Liver (tissue), 7 donors: ENCODE measurements at regions not wholly inside any gene's neighbourhood (a gene's known extent, or its start where the extent isn't known, plus 50 kb on each side); places are given as distances from the start of the nearest gene placed in this dataset.

ENCODE experiments used
- DNase-seq: peaks from one replicate; pipeline ENCODE4 v3.0.0-alpha.2; 2017; ENCODE audit warnings: low spot score
- H3K27ac ChIP-seq, 2 donors: one replicate each; pipeline ENCODE4 v1.7.0; 2013; ENCODE audit warnings: inconsistent platforms in 2 of 2, low read length in 2 of 2, control low read depth in 1 of 2, low read depth in 1 of 2, mild to moderate bottlenecking in 1 of 2
- H3K27me3 ChIP-seq, 4 donors: one replicate each; pipeline versions ENCODE4 v1.6.1 to v1.7.0; 2013; ENCODE audit warnings: low read length in 3 of 4, inconsistent platforms in 1 of 4, mild to moderate bottlenecking in 1 of 4, moderate library complexity in 1 of 4; ENCODE audit not compliant: control insufficient read depth in 4 of 4, insufficient read depth in 4 of 4
- H3K36me3 ChIP-seq, 4 donors: one replicate each; pipeline versions ENCODE4 v1.6.1 to v1.7.0; 2013; ENCODE audit warnings: low read length in 3 of 4, mild to moderate bottlenecking in 3 of 4, low read depth in 1 of 4, moderate library complexity in 1 of 4; ENCODE audit not compliant: control insufficient read depth in 4 of 4, insufficient read depth in 3 of 4
- H3K4me1 ChIP-seq, 4 donors: one replicate each; pipeline versions ENCODE4 v1.6.1 to v1.7.0; 2013; ENCODE audit warnings: low read length in 3 of 4, mild to moderate bottlenecking in 3 of 4, moderate library complexity in 1 of 4; ENCODE audit not compliant: control insufficient read depth in 4 of 4, insufficient read depth in 4 of 4
- H3K4me3 ChIP-seq, 3 donors: one replicate each; pipeline versions ENCODE4 v1.6.1 to v1.7.0; 2013; ENCODE audit warnings: low read length in 3 of 3, control low read depth in 1 of 3, low read depth in 1 of 3, mild to moderate bottlenecking in 1 of 3
- H3K9ac ChIP-seq, 2 donors: one replicate each; pipeline ENCODE4 v1.7.0; 2013; ENCODE audit warnings: low read length in 2 of 2, mild to moderate bottlenecking in 2 of 2, moderate library complexity in 2 of 2, control low read depth in 1 of 2, low read depth in 1 of 2
- H3K9me3 ChIP-seq, 4 donors: one replicate each; pipeline versions ENCODE4 v1.6.1 to v1.7.0; 2013; ENCODE audit warnings: low read length in 3 of 4; ENCODE audit not compliant: control insufficient read depth in 4 of 4
- EGR1 ChIP-seq, 2 donors: IDR thresholded peaks; 2 replicates each; pipeline ENCODE4 v1.6.1; 2016 to 2018; ENCODE audit warnings: antibody characterized with exemption in 2 of 2, low read depth in 2 of 2
- FOXA1 ChIP-seq: IDR thresholded peaks from 2 replicates; pipeline ENCODE4 v1.6.1; 2016; ENCODE audit warnings: antibody characterized with exemption
- HNF4A ChIP-seq, 2 donors: conservative IDR thresholded peaks; 2 replicates each; pipeline ENCODE4 v1.6.1; 2016; ENCODE audit warnings: antibody characterized with exemption in 2 of 2, mild to moderate bottlenecking in 2 of 2
- HNF4G ChIP-seq: IDR thresholded peaks from 2 replicates; pipeline ENCODE4 v1.6.1; 2016; ENCODE audit warnings: antibody characterized with exemption
- JUND ChIP-seq, 2 donors: IDR thresholded peaks; 2 replicates each; pipeline ENCODE4 v1.6.1; 2016; ENCODE audit warnings: antibody characterized with exemption in 2 of 2
- MAX ChIP-seq: IDR thresholded peaks from 2 replicates; pipeline ENCODE4 v1.6.1; 2016; ENCODE audit warnings: antibody characterized with exemption
- NR2F2 ChIP-seq: IDR thresholded peaks from 2 replicates; pipeline ENCODE4 v1.6.1; 2016; ENCODE audit warnings: antibody characterized with exemption
- RXRA ChIP-seq, 2 donors: IDR thresholded peaks; 2 replicates each; pipeline ENCODE4 v1.6.1; 2017 to 2018; ENCODE audit warnings: antibody characterized with exemption in 2 of 2, mild to moderate bottlenecking in 1 of 2
- SP1 ChIP-seq: IDR thresholded peaks from 2 replicates; pipeline ENCODE4 v1.6.1; 2018; ENCODE audit warnings: antibody characterized with exemption, mild to moderate bottlenecking
- TAF1 ChIP-seq: conservative IDR thresholded peaks from 2 replicates; pipeline ENCODE4 v1.6.1; 2016; ENCODE audit warnings: antibody characterized with exemption, mild to moderate bottlenecking
- YY1 ChIP-seq: IDR thresholded peaks from 2 replicates; pipeline ENCODE4 v1.6.1; 2016; ENCODE audit warnings: antibody characterized with exemption, mild to moderate bottlenecking
- ZBTB33 ChIP-seq: IDR thresholded peaks from 2 replicates; pipeline ENCODE4 v1.6.1; 2016; ENCODE audit warnings: antibody characterized with exemption
- WGBS: extraction: QIAGEN DNeasy Blood & Tissue Kit; methylation state at CpG from one replicate; pipeline ENCODE4 v1.1.7; 2013; 5-methylcytosine and 5-hydroxymethylcytosine counted together
- TF ChIP-seq, protein P1 (sequence below): IDR thresholded peaks from 2 replicates; pipeline ENCODE4 v1.6.1; 2016; ENCODE audit warnings: antibody characterized with exemption
- TF ChIP-seq, protein P2 (sequence below): IDR thresholded peaks from 2 replicates; pipeline ENCODE4 v1.6.1; 2016; ENCODE audit warnings: antibody characterized with exemption, mild to moderate bottlenecking
- donor health status: healthy.
- donor health status: healthy.
- donor health status: healthy.
- donor health status: healthy.

- 58% methylated on average over 2 of the region's 2 CpGs for WGBS
- no peak overlapping the region for H3K9ac ChIP-seq
- DNase-seq: no peak
- no peaks in the 10 kb centered on the region for H3K4me1 ChIP-seq
- TF ChIP-seq SP1 (no peak), MAX (no peak), YY1 (no peak), NR2F2 (no peak), EGR1 (IDR thresholded peaks at IDR 0.05; ENCODE audit: low read depth in 2 of 2) (no peak), FOXA1 (no peak), JUND (IDR thresholded peaks at IDR 0.05) (no peak), HNF4G (no peak), TAF1 (no peak)
- TF ChIP-seq, protein P1, sequence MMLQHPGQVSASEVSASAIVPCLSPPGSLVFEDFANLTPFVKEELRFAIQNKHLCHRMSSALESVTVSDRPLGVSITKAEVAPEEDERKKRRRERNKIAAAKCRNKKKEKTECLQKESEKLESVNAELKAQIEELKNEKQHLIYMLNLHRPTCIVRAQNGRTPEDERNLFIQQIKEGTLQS: no peak
- H3K27me3 ChIP-seq: no peaks in the 10 kb centered on the region
- H3K4me3 ChIP-seq: no peak overlapping the region
- no peaks in the 10 kb centered on the region for H3K36me3 ChIP-seq
- no peaks in the 10 kb centered on the region for H3K9me3 ChIP-seq
- H3K27ac ChIP-seq: no peak overlapping the region
Observed at GRCh38 chr13:71137101-71137500, 729.9 kb downstream of the DACH1 start.

- no peak for DNase-seq
- no peak for TF ChIP-seq FOXA1
- no peak for TF ChIP-seq HNF4G
- TF ChIP-seq MAX: no peak
- TF ChIP-seq, protein P2, sequence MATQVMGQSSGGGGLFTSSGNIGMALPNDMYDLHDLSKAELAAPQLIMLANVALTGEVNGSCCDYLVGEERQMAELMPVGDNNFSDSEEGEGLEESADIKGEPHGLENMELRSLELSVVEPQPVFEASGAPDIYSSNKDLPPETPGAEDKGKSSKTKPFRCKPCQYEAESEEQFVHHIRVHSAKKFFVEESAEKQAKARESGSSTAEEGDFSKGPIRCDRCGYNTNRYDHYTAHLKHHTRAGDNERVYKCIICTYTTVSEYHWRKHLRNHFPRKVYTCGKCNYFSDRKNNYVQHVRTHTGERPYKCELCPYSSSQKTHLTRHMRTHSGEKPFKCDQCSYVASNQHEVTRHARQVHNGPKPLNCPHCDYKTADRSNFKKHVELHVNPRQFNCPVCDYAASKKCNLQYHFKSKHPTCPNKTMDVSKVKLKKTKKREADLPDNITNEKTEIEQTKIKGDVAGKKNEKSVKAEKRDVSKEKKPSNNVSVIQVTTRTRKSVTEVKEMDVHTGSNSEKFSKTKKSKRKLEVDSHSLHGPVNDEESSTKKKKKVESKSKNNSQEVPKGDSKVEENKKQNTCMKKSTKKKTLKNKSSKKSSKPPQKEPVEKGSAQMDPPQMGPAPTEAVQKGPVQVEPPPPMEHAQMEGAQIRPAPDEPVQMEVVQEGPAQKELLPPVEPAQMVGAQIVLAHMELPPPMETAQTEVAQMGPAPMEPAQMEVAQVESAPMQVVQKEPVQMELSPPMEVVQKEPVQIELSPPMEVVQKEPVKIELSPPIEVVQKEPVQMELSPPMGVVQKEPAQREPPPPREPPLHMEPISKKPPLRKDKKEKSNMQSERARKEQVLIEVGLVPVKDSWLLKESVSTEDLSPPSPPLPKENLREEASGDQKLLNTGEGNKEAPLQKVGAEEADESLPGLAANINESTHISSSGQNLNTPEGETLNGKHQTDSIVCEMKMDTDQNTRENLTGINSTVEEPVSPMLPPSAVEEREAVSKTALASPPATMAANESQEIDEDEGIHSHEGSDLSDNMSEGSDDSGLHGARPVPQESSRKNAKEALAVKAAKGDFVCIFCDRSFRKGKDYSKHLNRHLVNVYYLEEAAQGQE: no peak
- no peak for TF ChIP-seq ZBTB33
- TF ChIP-seq HNF4A (conservative IDR thresholded peaks at IDR 0.05): no peak
- no peak for TF ChIP-seq SP1
- no peak for TF ChIP-seq RXRA (IDR thresholded peaks at IDR 0.05)
- whole genome bisulfite sequencing: 77% methylated on average over 1 of the region's 1 CpG
- H3K4me1 ChIP-seq: no peaks in the 10 kb centered on the region
- H3K27me3 ChIP-seq: no peaks in the 10 kb centered on the region
- H3K9ac ChIP-seq: no peak overlapping the region
- H3K4me3 ChIP-seq: no peak overlapping the region
- H3K9me3 ChIP-seq: no peaks in the 10 kb centered on the region
- no peak overlapping the region for H3K27ac ChIP-seq
- no peaks in the 10 kb centered on the region for H3K36me3 ChIP-seq
Observed at GRCh38 chr13:71124230-71124629, 742.8 kb downstream of the DACH1 start.
